Stimulated activated effector memory CD8-positive, alpha-beta T cell treated with anti-CD3 and anti-CD28 coated beads, Interleukin-12 subunit alpha, Interleukin-12 subunit beta, amount 100 ng/mL, for 72 hours (primary cell): ENCODE measurements at regions not wholly inside any gene's neighbourhood (a gene's known extent, or its start where the extent isn't known, plus 50 kb on each side); places are given as distances from the start of the nearest gene placed in this dataset.
"Not testable (repeated sequence)": the region's sequence is repeated elsewhere in the genome, so short reads cannot be mapped to it uniquely, and the experiment has no call there.

Experiments used
- ATAC-seq: fragments of 150-1000 bp; cut with Tn5 transposase; 2 replicates; pipeline ENCODE4 v1.10.0; 2021
- DNase-seq, 2 donors: peaks; one replicate each; pipeline ENCODE4 v3.0.0; 2021 to 2022; ENCODE audit warnings: low spot score in 2 of 2
- H3K27ac Mint-ChIP-seq: one replicate; pipeline ENCODE4 v1.8.0; 2022; ENCODE audit warnings: mild to moderate bottlenecking, mixed read lengths
- H3K36me3 Mint-ChIP-seq: one replicate; pipeline ENCODE4 v1.8.0; 2022; ENCODE audit warnings: mild to moderate bottlenecking, mixed read lengths
- H3K4me1 Mint-ChIP-seq: one replicate; pipeline ENCODE4 v1.8.0; 2022; ENCODE audit warnings: mixed read lengths
- H3K4me3 Mint-ChIP-seq: one replicate; pipeline ENCODE4 v1.8.0; 2022; ENCODE audit warnings: mild to moderate bottlenecking, mixed read lengths
- H3K9me3 Mint-ChIP-seq: one replicate; pipeline ENCODE4 v1.8.0; 2022; ENCODE audit warnings: mixed read lengths

- Mint-ChIP-seq H3K4me3 (no peak overlapping the region), H3K9me3 (peaks cover 8% of the 10 kb centered on the region), H3K36me3 (no peaks in the 10 kb centered on the region), H3K4me1 (no peaks in the 10 kb centered on the region), H3K27ac (no peak overlapping the region)
- DNase-seq (no peak), ATAC-seq (no peak)
Measured at GRCh38 chr7:68217426-68217825, 1220.8 kb downstream of the TYW1 start.

DNA sequence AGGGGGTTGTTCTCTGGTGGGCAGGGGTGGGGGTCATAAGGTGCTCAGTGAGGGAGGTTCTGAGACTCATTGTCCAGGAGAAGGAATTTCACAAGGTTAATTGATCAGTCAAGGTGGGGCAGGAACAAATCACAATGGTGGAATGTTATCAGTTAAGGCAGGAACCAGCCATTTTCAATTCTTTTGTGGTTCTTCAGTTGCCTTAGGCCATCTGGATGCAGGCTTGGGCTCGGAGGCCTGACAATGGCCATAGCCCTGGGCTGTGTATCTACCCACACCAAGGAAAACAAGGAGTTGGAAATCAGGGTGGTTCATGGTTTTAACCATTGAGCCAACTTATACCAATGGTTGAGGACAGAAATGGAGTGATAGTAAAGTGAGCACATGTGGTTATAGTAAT lies 1221.8 kb downstream of the TYW1 start:
- ATAC-seq: no peak
- no peak for DNase-seq
- Mint-ChIP-seq H3K4me1 (no peaks in the 10 kb centered on the region), H3K27ac (no peak overlapping the region), H3K9me3 (peaks cover 7% of the 10 kb centered on the region), H3K36me3 (no peaks in the 10 kb centered on the region), H3K4me3 (no peak overlapping the region)

- no peak overlapping the region for H3K27ac Mint-ChIP-seq
- no peaks in the 10 kb centered on the region for H3K4me1 Mint-ChIP-seq
- no peaks in the 10 kb centered on the region for H3K36me3 Mint-ChIP-seq
- ATAC-seq (no peak), DNase-seq (no peak)
- no peak overlapping the region for H3K4me3 Mint-ChIP-seq
- peaks cover 4% of the 10 kb centered on the region for H3K9me3 Mint-ChIP-seq
Measured at GRCh38 chr7:68222311-68222710, 1225.7 kb downstream of the TYW1 start.

DNA sequence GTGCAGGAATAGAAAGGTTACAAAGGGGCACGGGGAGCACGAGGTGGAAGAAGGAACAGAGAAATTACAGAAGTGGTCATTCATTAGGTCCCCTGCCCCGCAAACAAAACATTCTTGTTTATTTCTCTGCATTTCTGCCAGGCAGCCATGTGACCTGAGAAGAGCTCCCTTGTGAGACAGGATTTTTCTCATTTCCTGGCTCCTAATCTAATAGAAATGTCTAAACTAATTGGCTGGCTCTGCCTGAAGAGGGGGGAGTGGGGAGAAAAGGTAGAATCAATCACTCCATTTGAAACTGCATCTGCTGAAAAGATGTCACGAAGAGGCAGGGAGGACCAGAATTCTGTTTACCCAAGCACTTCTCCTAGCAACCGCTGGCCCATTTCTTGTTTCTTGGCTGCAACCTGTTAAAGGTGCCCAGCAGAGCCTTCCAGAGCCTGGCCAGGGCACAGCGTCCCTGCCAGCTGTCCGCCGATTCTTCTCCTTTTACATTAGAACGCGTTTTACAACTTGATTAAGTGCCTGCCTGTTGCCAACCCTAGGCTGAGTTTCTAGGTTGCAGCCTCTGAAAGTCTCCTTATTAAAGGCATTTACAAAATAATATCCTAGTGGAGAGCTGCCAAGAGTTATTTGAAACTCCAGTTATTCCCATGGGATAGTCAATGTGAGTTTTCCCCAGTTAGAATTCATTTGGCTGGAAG lies 1227.6 kb downstream of the TYW1 start:
- H3K36me3 Mint-ChIP-seq: no peaks in the 10 kb centered on the region
- H3K27ac Mint-ChIP-seq: no peak overlapping the region
- no peaks in the 10 kb centered on the region for H3K9me3 Mint-ChIP-seq
- ATAC-seq (no peak), DNase-seq (no peak)
- no peak overlapping the region for H3K4me3 Mint-ChIP-seq
- no peaks in the 10 kb centered on the region for H3K4me1 Mint-ChIP-seq

GRCh38 chr7:68231011-68231410 lies 1234.4 kb downstream of the TYW1 start:
- H3K4me1 Mint-ChIP-seq, ATAC-seq, H3K4me3 Mint-ChIP-seq, H3K36me3 Mint-ChIP-seq, DNase-seq, H3K27ac Mint-ChIP-seq: not testable (repeated sequence)
- peaks cover 15% of the 10 kb centered on the region for H3K9me3 Mint-ChIP-seq

DNA sequence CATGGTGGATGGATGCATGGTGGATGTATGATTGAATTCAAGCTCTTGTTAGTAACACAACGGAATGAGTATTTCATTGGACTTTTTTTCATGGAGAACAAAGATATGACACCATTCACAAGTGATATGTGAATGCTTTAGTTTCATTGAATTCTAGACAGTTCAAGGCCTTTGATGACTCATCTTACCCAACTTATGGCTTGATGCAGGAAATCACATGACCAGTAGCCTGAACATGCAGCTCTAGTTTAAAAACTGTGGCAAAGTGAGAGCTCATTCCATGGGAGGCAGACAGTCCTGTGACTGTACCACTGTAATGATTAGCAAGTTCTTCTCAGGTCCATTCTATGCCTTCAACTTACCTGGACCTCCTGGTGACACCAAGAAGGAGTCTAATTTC lies 1239.3 kb downstream of the TYW1 start:
- Mint-ChIP-seq H3K36me3 (no peaks in the 10 kb centered on the region), H3K4me3 (no peak overlapping the region), H3K27ac (no peak overlapping the region), H3K9me3 (peaks cover 11% of the 10 kb centered on the region), H3K4me1 (no peaks in the 10 kb centered on the region)
- no peak for DNase-seq
- ATAC-seq: no peak

GRCh38 chr7:68238204-68238805 lies 1241.7 kb downstream of the TYW1 start:
- Mint-ChIP-seq H3K4me3 (no peak overlapping the region), H3K9me3 (peaks cover 16% of the 10 kb centered on the region), H3K4me1 (no peaks in the 10 kb centered on the region), H3K27ac (no peak overlapping the region), H3K36me3 (no peaks in the 10 kb centered on the region)
- no peak for ATAC-seq
- no peak for DNase-seq

GRCh38 chr7:68243128-68243527 lies 1246.5 kb downstream of the TYW1 start:
- peaks cover 14% of the 10 kb centered on the region for H3K9me3 Mint-ChIP-seq
- H3K27ac Mint-ChIP-seq: no peak overlapping the region
- H3K4me3 Mint-ChIP-seq: no peak overlapping the region
- no peaks in the 10 kb centered on the region for H3K4me1 Mint-ChIP-seq
- DNase-seq (no peak), ATAC-seq (no peak)
- H3K36me3 Mint-ChIP-seq: no peaks in the 10 kb centered on the region

- no peak overlapping the region for H3K4me3 Mint-ChIP-seq
- DNase-seq (no peak), ATAC-seq (no peak)
- no peaks in the 10 kb centered on the region for H3K36me3 Mint-ChIP-seq
- H3K4me1 Mint-ChIP-seq: no peaks in the 10 kb centered on the region
- peaks cover 17% of the 10 kb centered on the region for H3K9me3 Mint-ChIP-seq
- H3K27ac Mint-ChIP-seq: no peak overlapping the region
Measured at GRCh38 chr7:68244389-68244788, 1247.8 kb downstream of the TYW1 start.

- peaks cover 21% of the 10 kb centered on the region for H3K9me3 Mint-ChIP-seq
- H3K36me3 Mint-ChIP-seq: no peaks in the 10 kb centered on the region
- H3K4me1 Mint-ChIP-seq: no peaks in the 10 kb centered on the region
- H3K27ac Mint-ChIP-seq: no peak overlapping the region
- DNase-seq (no peak), ATAC-seq (no peak)
- no peak overlapping the region for H3K4me3 Mint-ChIP-seq
Measured at GRCh38 chr7:68245688-68246087, 1249.1 kb downstream of the TYW1 start.

GRCh38 chr7:68246189-68246633 lies 1249.6 kb downstream of the TYW1 start:
- H3K4me3 Mint-ChIP-seq: no peak overlapping the region
- H3K9me3 Mint-ChIP-seq: peaks cover 21% of the 10 kb centered on the region
- DNase-seq (no peak), ATAC-seq (no peak)
- H3K36me3 Mint-ChIP-seq: no peaks in the 10 kb centered on the region
- no peak overlapping the region for H3K27ac Mint-ChIP-seq
- H3K4me1 Mint-ChIP-seq: no peaks in the 10 kb centered on the region

DNA sequence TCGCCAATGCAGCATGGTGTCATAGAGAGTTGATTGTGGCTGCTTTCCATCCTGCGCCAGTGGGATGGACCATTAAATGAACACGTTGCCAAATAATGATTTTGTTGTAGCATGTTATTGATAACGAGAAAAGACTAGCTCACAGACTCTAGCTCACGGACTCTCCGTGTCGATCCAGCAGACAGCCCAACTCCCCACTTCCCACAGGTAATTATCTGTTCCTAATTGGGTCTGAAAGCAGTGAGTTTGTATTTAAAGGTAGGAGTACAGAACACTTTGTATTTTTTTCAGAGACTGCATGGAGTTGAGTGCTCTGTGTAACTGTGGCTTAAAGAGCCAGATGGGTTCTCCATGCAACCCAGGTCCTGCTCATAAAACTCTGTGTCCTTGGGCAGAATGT lies 1250.5 kb downstream of the TYW1 start:
- no peak for DNase-seq
- H3K27ac Mint-ChIP-seq: no peak overlapping the region
- H3K4me1 Mint-ChIP-seq: no peaks in the 10 kb centered on the region
- H3K9me3 Mint-ChIP-seq: peaks cover 22% of the 10 kb centered on the region
- H3K4me3 Mint-ChIP-seq: no peak overlapping the region
- ATAC-seq: no peak
- no peaks in the 10 kb centered on the region for H3K36me3 Mint-ChIP-seq

DNA sequence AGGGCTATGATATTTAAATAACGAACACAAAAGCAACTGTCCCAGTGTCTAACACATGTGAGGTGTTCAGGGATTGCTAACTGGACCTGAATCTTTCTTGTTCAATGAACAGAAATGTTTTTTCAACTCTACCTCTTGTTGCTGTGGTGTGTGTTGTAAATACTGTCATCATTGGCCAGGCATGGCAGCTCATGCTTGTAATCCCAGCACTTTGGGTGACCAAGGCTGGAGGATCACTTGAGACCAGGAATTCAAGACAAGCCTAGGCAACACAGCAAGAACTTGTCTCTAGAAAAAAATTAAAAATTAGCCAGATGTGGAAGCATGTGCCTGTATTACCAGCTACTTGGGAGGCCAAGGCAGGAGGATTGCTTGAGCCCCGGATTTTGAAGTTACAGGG lies 1250.9 kb downstream of the TYW1 start:
- DNase-seq (no peak), ATAC-seq (no peak)
- Mint-ChIP-seq H3K4me1 (no peaks in the 10 kb centered on the region), H3K9me3 (peaks cover 18% of the 10 kb centered on the region), H3K27ac (no peak overlapping the region), H3K4me3 (no peak overlapping the region), H3K36me3 (no peaks in the 10 kb centered on the region)

DNA sequence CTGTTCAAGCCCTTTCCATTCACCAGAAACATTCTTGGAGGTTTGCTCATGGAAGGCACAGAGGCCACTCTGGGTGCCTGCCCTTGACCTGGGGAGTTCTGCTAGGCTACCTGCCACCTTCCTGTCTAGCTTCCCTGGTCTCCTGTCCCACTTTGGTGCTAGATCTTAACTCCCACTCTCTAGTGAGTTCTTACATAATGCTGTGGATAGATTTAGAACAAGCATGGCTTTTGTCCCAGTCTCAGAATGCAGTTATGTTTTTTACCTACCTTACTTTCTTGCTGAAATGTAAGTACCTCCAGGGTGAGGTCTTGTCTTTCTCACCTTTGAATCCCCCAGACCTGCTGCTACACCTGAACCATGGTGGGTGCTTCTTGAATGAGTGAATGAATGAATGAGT lies 1252.3 kb downstream of the TYW1 start:
- Mint-ChIP-seq H3K27ac (no peak overlapping the region), H3K4me1 (no peaks in the 10 kb centered on the region), H3K36me3 (no peaks in the 10 kb centered on the region), H3K4me3 (no peak overlapping the region), H3K9me3 (peaks cover 15% of the 10 kb centered on the region)
- ATAC-seq (no peak), DNase-seq (no peak)

GRCh38 chr7:68249611-68250010 lies 1253.0 kb downstream of the TYW1 start:
- Mint-ChIP-seq H3K4me1 (no peaks in the 10 kb centered on the region), H3K9me3 (peaks cover 12% of the 10 kb centered on the region), H3K27ac (no peak overlapping the region), H3K4me3 (no peak overlapping the region), H3K36me3 (no peaks in the 10 kb centered on the region)
- DNase-seq (no peak), ATAC-seq (no peak)

- Mint-ChIP-seq H3K9me3 (peaks cover 12% of the 10 kb centered on the region), H3K36me3 (no peaks in the 10 kb centered on the region), H3K4me3 (no peak overlapping the region), H3K4me1 (no peaks in the 10 kb centered on the region), H3K27ac (no peak overlapping the region)
- ATAC-seq: peak; percentile 19
- DNase-seq: no peak
Measured at GRCh38 chr7:68250143-68250542, 1253.5 kb downstream of the TYW1 start.
